Lower leg skin (tissue), 4 donors: ENCODE measurements at regions not wholly inside any gene's neighbourhood (a gene's known extent, or its start where the extent isn't known, plus 50 kb on each side); places are given as distances from the start of the nearest gene placed in this dataset.

Source experiments
- DNase-seq, 2 donors: peaks; one replicate each; pipeline ENCODE4 v3.0.0-alpha.2; 2019; ENCODE audit warnings: low spot score in 2 of 2
- H3K4me3 ChIP-seq: fragments of 200-600 bp; sonication (generic); 2 replicates; pipeline ENCODE4 v1.5.1; 2017; ENCODE audit warnings: mild to moderate bottlenecking, low read depth; ENCODE audit not compliant: poor library complexity, severe bottlenecking
- CTCF ChIP-seq, 3 donors: fragments of 450-650 bp; IDR thresholded peaks; one replicate each; pipeline ENCODE4 v1.5.1; 2016; ENCODE audit warnings: antibody characterized with exemption in 3 of 3, mild to moderate bottlenecking in 3 of 3, moderate library complexity in 2 of 3
- POLR2A ChIP-seq, 2 donors: fragments of 450-650 bp; IDR thresholded peaks; one replicate each; pipeline ENCODE4 v1.6.1; 2016 to 2017; ENCODE audit warnings: antibody characterized with exemption in 2 of 2, mild to moderate bottlenecking in 1 of 2, moderate library complexity in 1 of 2
- WGBS, 2 donors: methylation state at CpG; one replicate each; pipeline ENCODE4 v1.1.5; 2018; 5-methylcytosine and 5-hydroxymethylcytosine counted together
- intact Hi-C: fragments of 100-400 bp; cut with DNase I; formaldehyde crosslinking; loops from one replicate; pipeline ENCODE4 v1.15.0; 2023; ENCODE audit warnings: low total_unique reads

GRCh38 chr6:43867996-43868395 is 98.0 kb downstream of the VEGFA start:
- TF ChIP-seq CTCF (IDR thresholded peaks at IDR 0.05) (no peak), POLR2A (IDR thresholded peaks at IDR 0.05) (no peak)
- intact Hi-C loops = no loop called here
- no peak overlapping the region for H3K4me3 ChIP-seq
- no peak for DNase-seq
- 84 to 93% methylated on average over 5 of the region's 5 CpGs for WGBS, 2 donors

- WGBS, 2 donors = 85 to 87% methylated on average over 4 of the region's 4 CpGs
- intact Hi-C loops = no loop called here
These were observed 97.2 kb downstream of the VEGFA start for GRCh38 chr6:43867246-43867645.

GRCh38 chr6:43865932-43866645 is 96.1 kb downstream of the VEGFA start:
- no peak overlapping the region for H3K4me3 ChIP-seq
- no peak for TF ChIP-seq CTCF (IDR thresholded peaks at IDR 0.05)
- TF ChIP-seq POLR2A (IDR thresholded peaks at IDR 0.05) = no peak
- no peak for DNase-seq
- intact Hi-C loops = no loop called here
- WGBS, 2 donors = 81% methylated on average over 12 of the region's 12 CpGs

More at GRCh38 chr6:43867246-43867645, 97.2 kb downstream of the VEGFA start:
- H3K4me3 ChIP-seq = no peak overlapping the region
- no peak for TF ChIP-seq POLR2A (IDR thresholded peaks at IDR 0.05)
- no peak for TF ChIP-seq CTCF (IDR thresholded peaks at IDR 0.05)
- DNase-seq = no peak

- DNase-seq = no peak
- H3K4me3 ChIP-seq = no peak overlapping the region
- 82 to 90% methylated on average over 4 of the region's 4 CpGs for WGBS, 2 donors
- TF ChIP-seq CTCF (IDR thresholded peaks at IDR 0.05) (no peak), POLR2A (IDR thresholded peaks at IDR 0.05) (no peak)
- intact Hi-C loops = no loop called here
These were observed 95.1 kb downstream of the VEGFA start for GRCh38 chr6:43865086-43865485.

- 77 to 84% methylated on average over 2 of the region's 2 CpGs for WGBS, 2 donors
- DNase-seq = no peak
- intact Hi-C loops = no loop called here
- TF ChIP-seq CTCF (IDR thresholded peaks at IDR 0.05) (no peak), POLR2A (IDR thresholded peaks at IDR 0.05) (no peak)
- H3K4me3 ChIP-seq = no peak overlapping the region
These were observed 92.9 kb downstream of the VEGFA start for GRCh38 chr6:43862925-43863324.
